ENCODE measurements at regions not wholly inside any gene's neighbourhood (a gene's known extent, or its start where the extent isn't known, plus 50 kb on each side); places are given as distances from the start of the nearest gene placed in this dataset.

GRCh38 chr1:95927061-95927460 is 693.1 kb downstream of the RWDD3 start:
- DNase-seq: no peak

DNA sequence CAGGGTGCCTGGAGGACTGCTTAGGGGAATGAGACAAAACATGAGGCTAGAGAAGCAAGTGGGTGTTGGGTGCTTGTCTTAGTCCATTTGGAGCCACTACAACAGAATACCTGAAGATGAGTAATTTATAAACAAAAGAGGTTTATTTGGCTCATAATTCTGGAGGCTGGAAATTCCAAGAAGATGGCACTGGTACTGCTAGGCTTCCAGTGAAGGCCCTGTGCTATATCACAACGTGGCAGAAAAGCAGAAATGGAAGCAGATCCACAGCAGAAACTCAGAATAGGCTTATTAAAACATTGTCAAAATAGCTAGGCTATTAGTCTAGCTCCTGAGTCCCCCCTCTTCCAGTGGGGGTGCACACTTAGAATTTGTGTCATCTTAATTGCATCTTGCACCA is 701.7 kb downstream of the RWDD3 start:
- no peak for DNase-seq

DNA sequence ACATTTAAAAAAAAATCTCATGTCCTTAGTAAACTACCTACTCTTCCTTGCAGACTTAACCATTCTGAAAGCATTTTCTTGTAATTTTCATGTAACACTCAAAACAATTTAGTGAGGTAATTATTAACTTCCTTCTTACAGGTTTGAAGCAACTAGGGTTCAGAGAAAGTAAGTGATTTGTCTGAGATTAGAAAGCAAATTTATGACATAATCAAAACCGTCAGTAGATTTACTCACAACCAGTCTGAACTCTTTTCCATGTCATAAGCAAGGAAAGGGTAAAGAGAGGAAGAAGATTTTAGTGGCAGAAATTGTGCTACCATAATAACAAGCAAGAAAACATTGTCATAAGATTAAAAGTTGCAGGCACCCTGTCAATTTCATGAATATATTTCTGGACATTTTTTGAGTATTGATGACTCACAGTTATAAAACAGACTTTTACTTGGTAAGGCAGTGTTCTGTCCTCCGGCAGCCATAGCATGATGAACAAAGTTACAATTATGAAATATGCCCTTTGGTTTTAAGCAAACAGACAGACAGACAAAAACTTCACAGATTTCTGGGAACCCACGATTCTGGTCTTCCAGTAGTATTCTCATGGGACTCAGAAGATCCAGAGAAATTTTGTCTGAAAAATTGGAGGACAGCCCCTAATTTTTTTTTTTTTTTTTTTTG is 707.2 kb downstream of the RWDD3 start:
- DNase-seq: no peak

GRCh38 chr1:95948023-95948422 is 714.0 kb downstream of the RWDD3 start:
- no peak for DNase-seq

DNA sequence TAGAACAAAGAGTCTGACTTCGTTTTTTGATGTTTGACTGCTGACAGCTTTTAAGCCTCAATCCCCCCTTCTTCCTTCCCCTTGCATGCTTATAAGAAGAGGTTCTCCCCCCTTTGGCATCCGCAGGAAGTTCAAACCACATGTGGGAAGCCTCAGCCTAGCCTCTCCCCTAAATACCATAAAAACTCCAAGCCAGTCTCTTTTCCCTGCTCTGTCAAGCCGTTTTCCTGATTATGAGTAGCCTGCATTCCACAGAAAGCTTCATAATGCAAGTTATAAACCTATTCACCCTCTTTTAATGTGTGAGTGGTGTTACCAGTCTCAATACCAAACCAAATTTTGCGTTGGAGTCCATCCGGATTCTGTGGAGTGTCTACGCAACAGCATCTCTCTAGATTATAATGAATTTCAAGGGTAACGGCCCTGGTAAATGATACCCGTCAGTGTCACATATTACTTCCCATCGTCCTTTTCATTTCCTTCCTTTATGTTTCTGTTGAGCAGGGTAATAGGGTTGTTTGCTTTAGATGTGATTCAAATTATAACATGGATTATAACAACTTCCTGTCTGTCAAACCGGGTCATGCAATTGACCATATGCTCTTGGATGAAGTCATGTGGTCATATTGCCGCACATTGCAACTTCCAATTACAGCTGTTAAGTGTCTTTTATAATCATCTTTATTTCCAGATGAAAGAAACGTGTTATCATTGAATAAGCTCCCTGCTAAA is 717.5 kb downstream of the RWDD3 start:
- no peak for DNase-seq

DNA sequence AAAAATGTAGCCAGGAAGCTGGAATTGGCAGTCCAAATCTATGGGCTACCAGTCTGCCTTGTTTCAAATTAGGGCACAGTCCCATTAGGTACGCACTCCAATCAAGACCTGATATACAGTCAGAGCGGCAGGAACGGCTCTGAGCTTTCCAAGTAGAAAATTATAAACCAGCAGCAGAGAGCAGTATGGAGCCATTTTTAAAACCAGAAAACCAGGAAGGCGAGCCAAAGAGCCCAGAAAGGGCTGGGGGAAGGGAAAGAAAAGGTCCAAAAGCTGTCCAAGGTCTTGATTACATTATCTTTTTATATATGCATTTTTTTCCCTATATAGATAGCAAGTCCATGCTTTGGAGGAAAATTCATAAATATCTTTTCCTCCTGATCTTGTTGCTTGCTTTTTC is 719.0 kb downstream of the RWDD3 start:
- peak; percentile 36 for DNase-seq

DNA sequence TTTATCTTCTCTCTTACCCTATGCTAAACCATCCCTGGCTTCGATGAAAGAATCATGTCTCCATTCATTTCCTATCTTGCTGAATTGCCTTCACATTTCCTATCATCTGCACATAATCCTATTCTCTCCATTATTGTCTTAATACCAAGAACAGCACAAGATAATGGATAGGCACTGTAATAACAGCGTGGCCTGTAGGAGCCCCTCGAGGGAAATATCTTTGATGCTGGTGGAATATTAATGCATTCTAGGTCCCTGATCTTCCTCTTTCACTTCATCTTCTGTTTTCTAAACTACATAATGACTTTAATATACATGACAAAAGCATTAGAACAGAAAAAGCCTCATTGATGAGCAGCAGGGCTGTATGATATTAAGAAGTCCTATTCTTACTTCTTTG is 720.6 kb downstream of the RWDD3 start:
- no peak for DNase-seq

GRCh38 chr1:95956215-95956614 is 722.2 kb downstream of the RWDD3 start:
- DNase-seq: no peak

- DNase-seq: no peak
Observed at GRCh38 chr1:95957748-95958147, 723.7 kb downstream of the RWDD3 start.

DNA sequence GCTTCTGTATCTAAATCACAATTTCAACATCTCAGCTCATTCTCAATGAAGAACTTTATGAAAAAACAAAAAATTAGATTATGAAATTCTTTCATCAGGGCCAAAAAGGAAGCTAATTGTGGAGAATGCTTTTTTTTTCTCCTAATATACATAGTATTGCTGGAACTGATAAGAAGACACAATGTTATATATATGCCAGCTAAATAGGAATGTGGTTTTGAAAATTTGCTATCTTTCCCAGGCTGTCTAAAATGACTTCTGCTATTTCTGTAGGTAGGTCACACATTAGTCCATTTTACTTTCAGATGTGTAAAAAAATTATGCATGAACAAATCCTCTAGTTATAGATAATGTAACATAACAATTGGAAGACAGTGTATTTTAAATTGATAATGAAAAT is 732.9 kb downstream of the RWDD3 start:
- no peak for DNase-seq

DNA sequence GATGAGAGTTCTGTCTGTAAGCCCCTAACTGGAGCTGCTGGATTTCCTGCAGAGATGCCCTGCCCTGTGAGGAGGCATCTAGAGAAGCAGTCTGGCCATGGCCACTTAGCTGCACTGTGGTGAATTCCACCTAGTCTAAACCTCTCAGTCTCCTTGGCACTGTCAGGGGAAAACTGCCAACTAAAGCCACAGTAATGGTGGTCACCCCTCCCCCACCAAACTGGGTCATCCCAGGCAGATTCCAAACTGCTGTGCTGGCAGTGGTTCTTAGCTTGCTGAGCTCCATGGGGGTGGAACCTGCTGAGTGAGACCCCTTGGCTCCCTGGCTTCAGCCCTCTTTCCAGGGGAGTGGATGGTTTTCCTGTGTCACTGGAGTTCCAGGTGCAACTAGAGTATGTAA is 740.6 kb downstream of the RWDD3 start:
- DNase-seq: no peak

- DNase-seq: no peak
Observed at GRCh38 chr1:95982711-95983110, 738.9 kb upstream of the PTBP2 start.

GRCh38 chr1:95983831-95984230 is 737.8 kb upstream of the PTBP2 start:
- DNase-seq: no peak

DNA sequence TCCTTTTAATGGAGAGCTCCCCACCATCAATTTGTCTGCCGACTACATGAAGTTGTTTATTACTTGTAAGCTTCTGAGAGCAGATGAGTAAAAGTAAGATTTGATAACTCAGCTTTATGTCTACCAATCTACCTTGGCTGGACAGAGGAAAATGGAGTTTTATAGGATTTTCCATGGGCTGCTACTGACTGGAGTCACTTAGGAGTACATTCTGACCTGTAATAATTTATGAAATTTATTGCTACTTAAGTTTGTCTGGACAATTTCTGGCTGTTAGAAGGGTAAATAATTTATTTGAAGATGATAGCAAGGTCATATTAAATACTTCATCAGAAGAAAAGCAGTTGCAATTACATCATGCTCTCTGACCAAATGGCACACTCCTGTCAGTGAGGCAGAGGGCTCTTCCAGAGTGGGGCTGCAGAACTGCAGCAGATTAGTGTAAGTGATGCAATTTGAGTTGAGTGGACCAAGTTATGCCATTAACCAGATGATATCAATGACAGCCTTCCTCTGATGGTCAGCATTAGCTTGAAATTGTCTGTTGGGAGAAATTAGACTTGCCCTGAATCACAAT is 736.7 kb upstream of the PTBP2 start:
- DNase-seq: no peak

- DNase-seq: no peak
Observed at GRCh38 chr1:95990033-95990432, 731.6 kb upstream of the PTBP2 start.

GRCh38 chr1:95991787-95992520 is 729.6 kb upstream of the PTBP2 start:
- DNase-seq: no peak

DNA sequence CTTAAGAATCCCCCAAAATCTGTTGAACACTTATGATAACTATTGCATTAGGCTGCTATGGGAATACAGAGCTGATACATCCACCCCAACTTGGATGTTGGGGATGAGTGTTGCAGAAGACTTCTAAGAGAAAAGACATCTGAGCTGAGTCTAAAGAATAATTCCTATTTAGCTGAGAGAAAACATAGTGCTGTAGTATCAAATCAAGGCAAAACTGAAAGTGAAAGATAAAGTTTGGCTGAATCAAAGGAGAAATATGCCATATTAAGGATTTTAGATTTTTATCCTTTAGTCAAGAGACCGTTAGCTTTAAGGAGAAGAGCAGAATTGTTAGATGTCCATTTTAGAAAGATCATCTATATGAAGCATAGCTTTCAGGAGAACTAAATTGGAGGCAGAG is 726.9 kb upstream of the PTBP2 start:
- DNase-seq: no peak

DNA sequence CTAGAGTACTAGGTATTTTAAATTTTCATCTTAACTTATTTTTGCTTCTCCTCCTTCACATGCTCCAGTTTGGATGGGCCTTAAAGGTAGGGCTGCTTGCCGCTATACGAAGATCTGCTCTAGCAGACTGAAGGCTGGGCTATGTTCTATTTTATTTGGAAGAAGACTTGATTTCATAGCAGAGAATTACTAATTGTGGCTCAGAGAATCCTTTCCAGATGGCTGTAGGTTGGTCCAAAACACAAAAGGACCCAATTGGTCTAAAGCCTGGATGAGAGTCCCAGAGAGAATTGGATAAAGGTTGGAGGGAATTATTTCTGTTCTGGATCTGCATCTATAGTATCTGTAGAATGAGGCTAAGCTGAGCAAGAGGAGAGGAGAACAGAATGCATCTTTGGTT is 719.4 kb upstream of the PTBP2 start:
- no peak for DNase-seq

- DNase-seq: no peak
Observed at GRCh38 chr1:96002969-96003964, 718.3 kb upstream of the PTBP2 start.

- no peak for DNase-seq
Observed at GRCh38 chr1:96009831-96010434, 711.7 kb upstream of the PTBP2 start.

DNA sequence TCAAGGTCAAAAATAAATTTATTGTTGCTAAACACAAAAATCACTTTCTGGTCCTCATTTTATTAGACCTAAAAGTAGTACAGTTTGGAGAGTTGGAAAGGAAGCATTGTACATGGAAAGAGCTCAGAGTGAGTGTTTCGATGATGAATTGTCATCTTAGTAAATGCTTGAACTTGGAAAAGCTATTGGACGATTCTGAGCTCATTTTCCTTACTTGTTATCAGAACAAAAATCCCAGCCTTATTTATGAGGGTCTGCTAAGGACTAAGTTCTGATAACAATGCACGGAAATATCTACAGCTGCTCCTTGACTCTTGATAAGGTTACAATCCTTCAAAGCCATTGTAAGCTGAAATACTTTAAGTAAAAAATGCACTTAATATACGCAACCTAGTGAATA is 710.0 kb upstream of the PTBP2 start:
- DNase-seq: no peak

DNA sequence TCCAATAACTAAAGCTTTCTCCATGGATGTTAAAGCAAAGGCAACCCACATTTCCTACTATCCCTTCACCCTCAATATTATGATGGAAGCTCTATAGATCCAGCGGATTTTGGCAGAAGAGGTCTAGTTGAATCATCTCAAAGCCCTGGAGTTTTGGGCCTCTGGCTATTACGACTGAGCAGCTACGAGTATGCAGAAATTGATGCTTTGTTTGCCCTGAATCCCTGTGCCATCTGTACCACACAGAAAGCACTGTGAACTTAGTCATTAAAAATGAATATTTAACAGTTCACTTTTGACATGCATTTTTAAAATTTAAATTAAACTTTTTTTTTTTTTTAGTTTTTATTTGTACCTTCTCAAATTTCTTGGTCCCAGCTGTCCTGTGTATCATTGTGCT is 705.4 kb upstream of the PTBP2 start:
- DNase-seq: no peak

Data from femur (tissue), 1 donor.